Activated T-cell treated with anti-CD3 and anti-CD28 coated beads, Interleukin-2, amount 50 U/mL, for 4 hours (primary cell): ENCODE measurements at regions not wholly inside any gene's neighbourhood (a gene's known extent, or its start where the extent isn't known, plus 50 kb on each side); places are given as distances from the start of the nearest gene placed in this dataset.
"Not testable (repeated sequence)": the region's sequence is repeated elsewhere in the genome, so short reads cannot be mapped to it uniquely, and the experiment has no call there.

Source experiments
- ATAC-seq, 2 donors: fragments of 200-7000 bp; cut with Tn5 transposase; one replicate each; pipeline ENCODE4 v1.10.0; 2021
- DNase-seq: peaks from one replicate; pipeline ENCODE4 v3.0.0-alpha.2; 2020
- H3K27me3 Mint-ChIP-seq: one replicate; pipeline ENCODE4 v1.8.0; 2021; ENCODE audit warnings: low read depth, mixed read lengths
- H3K36me3 Mint-ChIP-seq: one replicate; pipeline ENCODE4 v1.8.0; 2022; ENCODE audit warnings: mixed read lengths; ENCODE audit not compliant: insufficient read depth
- H3K4me1 Mint-ChIP-seq: one replicate; pipeline ENCODE4 v1.8.0; 2021; ENCODE audit warnings: low read depth, mixed read lengths
- H3K4me3 Mint-ChIP-seq: one replicate; pipeline ENCODE4 v1.8.0; 2021; ENCODE audit warnings: mild to moderate bottlenecking, moderate library complexity, mixed read lengths
- H3K9me3 Mint-ChIP-seq: one replicate; pipeline ENCODE4 v1.8.0; 2021; ENCODE audit warnings: mixed read lengths

DNA sequence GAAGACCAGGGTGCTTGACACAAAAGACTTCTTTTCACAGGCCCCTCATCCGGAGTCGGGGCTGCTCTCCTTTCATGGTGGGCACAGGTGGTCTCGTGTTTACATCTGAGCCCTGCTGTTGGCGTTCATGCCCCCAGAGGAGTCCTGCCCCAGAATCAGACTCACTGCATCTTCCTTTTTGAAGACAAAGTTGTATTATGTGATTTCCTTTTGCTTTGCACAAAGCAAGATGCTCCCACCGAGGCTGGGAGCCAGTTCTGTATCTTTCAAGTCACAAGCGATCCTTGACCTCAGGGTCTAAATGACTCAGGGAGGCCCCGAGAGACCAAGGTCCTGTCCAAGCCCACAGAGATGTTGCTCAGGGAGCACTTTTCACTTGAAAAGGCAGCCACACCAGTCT lies 330.5 kb downstream of the THBS2 start:
- Mint-ChIP-seq H3K9me3 (no peaks in the 10 kb centered on the region), H3K4me3 (no peak overlapping the region), H3K27me3 (no peaks in the 10 kb centered on the region), H3K36me3 (no peaks in the 10 kb centered on the region), H3K4me1 (no peaks in the 10 kb centered on the region)
- ATAC-seq: no peak
- no peak for DNase-seq

- DNase-seq (no peak), ATAC-seq (no peak)
- Mint-ChIP-seq H3K9me3 (no peaks in the 10 kb centered on the region), H3K4me1 (no peaks in the 10 kb centered on the region), H3K4me3 (no peak overlapping the region), H3K36me3 (no peaks in the 10 kb centered on the region), H3K27me3 (no peaks in the 10 kb centered on the region)
Observed at GRCh38 chr6:168922436-168922835, 331.2 kb downstream of the THBS2 start.

- Mint-ChIP-seq H3K27me3 (no peaks in the 10 kb centered on the region), H3K4me1 (no peaks in the 10 kb centered on the region), H3K4me3 (no peak overlapping the region), H3K36me3 (no peaks in the 10 kb centered on the region), H3K9me3 (no peaks in the 10 kb centered on the region)
- ATAC-seq: no peak
- DNase-seq: no peak
Observed at GRCh38 chr6:168920289-168920688, 333.4 kb downstream of the THBS2 start.

DNA sequence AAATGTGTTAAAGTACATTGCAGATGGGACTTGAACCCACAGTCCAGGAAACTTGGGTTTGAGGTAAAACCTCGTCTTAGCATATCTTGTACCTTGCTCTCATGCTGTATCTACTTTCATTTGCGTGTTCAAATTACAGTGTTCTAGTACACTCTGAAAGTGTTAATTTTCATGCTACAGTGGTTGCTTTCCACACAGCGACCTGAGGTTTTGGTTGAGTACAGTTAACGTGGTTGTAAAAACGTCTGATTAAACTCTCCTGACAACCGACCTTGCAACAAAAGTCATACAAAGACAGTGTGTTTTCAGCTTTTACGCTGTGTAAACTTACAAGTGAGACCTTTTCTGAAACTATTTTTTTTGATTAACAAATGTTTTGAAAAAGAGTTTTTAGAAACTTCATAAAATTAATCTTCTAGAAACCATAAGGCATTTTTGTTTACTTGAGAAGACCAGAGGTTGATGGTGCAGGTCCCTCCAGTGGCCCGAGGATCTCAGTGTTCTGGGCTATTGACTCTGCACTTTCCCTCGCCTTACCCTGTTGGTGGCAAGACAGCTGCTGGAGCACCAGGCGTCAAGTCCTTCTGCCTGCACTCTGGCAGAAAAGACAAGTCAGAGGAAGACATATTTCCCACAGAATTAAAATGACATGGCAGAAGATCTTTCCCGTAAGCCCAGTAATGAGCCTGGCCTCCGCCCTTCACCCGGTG lies 334.0 kb downstream of the THBS2 start:
- no peaks in the 10 kb centered on the region for H3K36me3 Mint-ChIP-seq
- H3K9me3 Mint-ChIP-seq: no peaks in the 10 kb centered on the region
- H3K4me3 Mint-ChIP-seq: no peak overlapping the region
- DNase-seq (no peak), ATAC-seq (no peak)
- H3K4me1 Mint-ChIP-seq: no peaks in the 10 kb centered on the region
- no peaks in the 10 kb centered on the region for H3K27me3 Mint-ChIP-seq

GRCh38 chr6:168916576-168917211 lies 337.0 kb downstream of the THBS2 start:
- H3K27me3 Mint-ChIP-seq: no peaks in the 10 kb centered on the region
- no peaks in the 10 kb centered on the region for H3K4me1 Mint-ChIP-seq
- H3K36me3 Mint-ChIP-seq: no peaks in the 10 kb centered on the region
- no peak overlapping the region for H3K4me3 Mint-ChIP-seq
- H3K9me3 Mint-ChIP-seq: no peaks in the 10 kb centered on the region
- no peak for ATAC-seq
- no peak for DNase-seq

DNA sequence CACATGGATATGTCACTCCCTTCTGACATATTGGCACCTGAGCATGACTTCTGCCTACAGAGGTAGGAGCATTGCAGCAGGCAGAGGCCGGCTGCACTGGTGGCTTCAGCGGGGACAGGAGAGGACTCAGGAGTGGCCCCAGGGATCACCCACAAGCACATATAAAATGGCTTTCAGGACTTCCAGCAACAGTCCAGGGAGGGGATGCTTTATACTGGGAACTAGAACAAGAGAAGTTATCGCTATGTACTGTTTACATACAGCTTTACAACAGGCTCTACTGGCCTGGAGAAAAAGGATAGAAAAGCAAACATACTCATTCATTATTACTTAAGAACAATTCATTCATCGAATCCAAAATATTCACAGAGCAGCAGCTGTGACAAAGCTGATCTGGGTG lies 337.8 kb downstream of the THBS2 start:
- no peaks in the 10 kb centered on the region for H3K4me1 Mint-ChIP-seq
- ATAC-seq: no peak

DNA sequence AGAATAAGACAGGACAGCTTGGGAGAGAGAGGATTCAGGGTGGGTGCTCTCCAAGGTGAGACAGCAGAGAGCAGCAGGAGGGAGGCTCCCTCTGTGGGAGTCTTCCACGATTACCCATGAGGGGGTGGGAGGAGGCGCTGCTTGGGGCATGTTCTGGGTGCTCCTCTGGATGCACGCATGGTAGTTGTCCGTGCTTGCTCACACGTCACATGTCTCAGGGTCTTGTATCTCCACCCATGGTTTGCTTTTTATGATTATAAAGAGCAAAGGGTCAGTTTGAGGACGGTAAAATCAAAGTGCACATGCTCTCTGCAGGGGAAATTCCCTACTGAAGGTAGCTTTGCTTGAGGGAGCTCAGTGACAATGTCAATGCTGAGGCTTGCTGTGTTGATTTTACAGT lies 338.4 kb downstream of the THBS2 start:
- no peaks in the 10 kb centered on the region for H3K27me3 Mint-ChIP-seq
- H3K36me3 Mint-ChIP-seq: no peaks in the 10 kb centered on the region
- no peaks in the 10 kb centered on the region for H3K9me3 Mint-ChIP-seq
- no peak overlapping the region for H3K4me3 Mint-ChIP-seq
- no peak for ATAC-seq
- no peak for DNase-seq
- no peaks in the 10 kb centered on the region for H3K4me1 Mint-ChIP-seq

More for the DNA sequence above, 337.8 kb downstream of the THBS2 start:
- Mint-ChIP-seq H3K4me3 (no peak overlapping the region), H3K9me3 (no peaks in the 10 kb centered on the region), H3K27me3 (no peaks in the 10 kb centered on the region), H3K36me3 (no peaks in the 10 kb centered on the region)
- no peak for DNase-seq

- no peak for DNase-seq
- no peak for ATAC-seq
- H3K4me3 Mint-ChIP-seq: no peak overlapping the region
- H3K36me3 Mint-ChIP-seq: no peaks in the 10 kb centered on the region
- H3K4me1 Mint-ChIP-seq: no peaks in the 10 kb centered on the region
- no peaks in the 10 kb centered on the region for H3K9me3 Mint-ChIP-seq
- H3K27me3 Mint-ChIP-seq: no peaks in the 10 kb centered on the region
Observed at GRCh38 chr6:168913866-168914469, 339.7 kb downstream of the THBS2 start.

- H3K9me3 Mint-ChIP-seq, H3K36me3 Mint-ChIP-seq, H3K4me1 Mint-ChIP-seq, H3K27me3 Mint-ChIP-seq, H3K4me3 Mint-ChIP-seq, DNase-seq, ATAC-seq: not testable (repeated sequence)
Observed at GRCh38 chr6:168913231-168913865, 340.3 kb downstream of the THBS2 start.

DNA sequence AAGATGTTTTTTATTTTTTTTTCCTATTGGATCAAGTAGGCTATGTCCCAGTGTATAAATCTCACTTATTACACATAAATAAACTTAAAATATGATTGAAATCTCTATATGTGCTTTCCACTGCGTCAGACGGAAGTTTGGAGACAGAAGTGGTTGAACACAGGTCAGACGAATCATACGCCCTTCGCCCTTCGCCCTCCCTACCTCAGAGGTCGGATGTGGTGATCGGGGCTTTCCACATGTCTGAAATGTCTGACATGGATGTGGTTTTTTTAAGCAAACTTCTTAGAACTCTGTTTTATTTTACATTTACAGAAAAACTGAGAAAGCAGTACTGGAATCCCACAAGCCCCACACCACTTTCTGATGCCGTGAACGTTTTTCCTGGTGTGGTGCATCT lies 344.4 kb downstream of the THBS2 start:
- H3K36me3 Mint-ChIP-seq: no peaks in the 10 kb centered on the region
- no peak for DNase-seq

DNA sequence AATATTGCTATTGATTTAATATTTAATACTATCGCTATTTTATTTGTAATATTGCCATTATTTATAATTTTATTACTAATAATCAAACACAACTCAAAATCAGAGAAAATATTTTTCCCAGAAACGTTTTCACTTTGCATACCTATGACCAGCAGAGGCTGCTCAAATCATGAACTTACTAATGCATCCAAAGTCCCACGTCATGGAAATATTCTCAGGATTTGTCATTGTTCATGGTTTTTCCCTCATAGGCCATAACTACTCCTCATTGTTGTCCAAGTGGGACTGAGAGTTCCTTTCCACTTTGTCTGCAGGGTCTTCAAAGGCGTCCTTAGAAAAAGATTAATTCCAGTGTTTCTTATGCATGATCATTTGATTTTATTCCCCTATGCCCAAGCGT lies 344.8 kb downstream of the THBS2 start:
- H3K4me1 Mint-ChIP-seq: peaks cover 4% of the 10 kb centered on the region
- no peak overlapping the region for H3K4me3 Mint-ChIP-seq
- no peaks in the 10 kb centered on the region for H3K9me3 Mint-ChIP-seq
- no peaks in the 10 kb centered on the region for H3K36me3 Mint-ChIP-seq
- H3K27me3 Mint-ChIP-seq: no peaks in the 10 kb centered on the region
- ATAC-seq (no peak), DNase-seq (no peak)

More for the DNA sequence above, 344.4 kb downstream of the THBS2 start:
- Mint-ChIP-seq H3K27me3 (no peaks in the 10 kb centered on the region), H3K4me1 (peaks cover 4% of the 10 kb centered on the region), H3K9me3 (no peaks in the 10 kb centered on the region), H3K4me3 (no peak overlapping the region)
- no peak for ATAC-seq

DNA sequence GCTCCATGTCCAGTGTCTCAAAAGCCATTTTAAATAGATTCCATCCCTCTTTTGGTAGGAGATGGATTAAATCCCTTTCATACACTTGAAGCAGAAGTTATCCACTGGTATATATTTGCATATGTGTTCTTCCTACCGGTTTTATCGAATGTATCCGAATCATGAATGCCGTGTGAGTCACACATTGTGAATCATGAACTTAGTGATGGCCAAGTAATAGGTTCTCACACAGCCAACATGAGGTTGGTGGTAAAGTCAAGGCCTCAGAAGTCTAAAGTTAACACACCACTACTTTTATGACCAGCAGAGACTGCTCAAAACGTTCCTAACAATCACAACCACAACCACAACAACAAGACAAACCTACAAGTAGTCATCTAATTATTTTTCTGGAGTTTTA lies 345.5 kb downstream of the THBS2 start:
- H3K9me3 Mint-ChIP-seq: no peaks in the 10 kb centered on the region
- DNase-seq: no peak
- H3K4me1 Mint-ChIP-seq: peaks cover 4% of the 10 kb centered on the region
- H3K4me3 Mint-ChIP-seq: no peak overlapping the region
- ATAC-seq: no peak
- H3K36me3 Mint-ChIP-seq: no peaks in the 10 kb centered on the region
- no peaks in the 10 kb centered on the region for H3K27me3 Mint-ChIP-seq

- ATAC-seq: no peak
- Mint-ChIP-seq H3K36me3 (no peaks in the 10 kb centered on the region), H3K4me3 (no peak overlapping the region), H3K4me1 (peaks cover 4% of the 10 kb centered on the region), H3K27me3 (no peaks in the 10 kb centered on the region), H3K9me3 (no peaks in the 10 kb centered on the region)
- no peak for DNase-seq
Observed at GRCh38 chr6:168906391-168906790, 347.3 kb downstream of the THBS2 start.

DNA sequence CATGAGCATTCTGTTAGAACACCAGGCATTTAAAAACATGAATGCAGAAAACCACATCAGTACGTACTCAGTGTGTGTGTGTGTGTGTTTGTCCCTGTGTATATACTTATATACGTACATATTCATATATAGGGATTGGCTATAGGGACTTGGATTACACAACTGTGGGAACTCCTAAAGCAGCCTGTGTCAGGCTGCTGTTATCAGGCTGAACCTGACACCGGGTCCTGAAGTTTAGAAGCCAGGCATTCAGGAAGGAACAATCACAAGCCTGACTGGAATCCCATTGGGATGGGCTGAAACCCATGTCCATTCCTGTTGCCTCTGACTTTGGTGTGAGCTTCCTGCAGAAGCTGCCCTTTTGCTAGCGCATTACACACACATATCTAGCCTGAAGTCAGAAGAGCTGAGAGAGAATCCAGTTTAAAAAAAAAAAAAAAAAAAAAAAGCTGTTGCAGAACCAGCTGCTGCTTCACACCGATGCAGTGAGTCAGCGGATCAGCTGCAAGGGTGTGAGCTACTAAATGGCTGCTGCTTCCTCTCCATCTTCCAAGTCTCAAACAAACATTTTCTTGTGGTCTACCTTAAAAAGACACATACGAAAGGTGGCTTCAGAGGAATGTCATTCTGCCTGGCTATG lies 348.1 kb downstream of the THBS2 start:
- H3K4me1 Mint-ChIP-seq: peaks cover 4% of the 10 kb centered on the region
- ATAC-seq: peak; percentile 37 to 41
- H3K9me3 Mint-ChIP-seq: no peaks in the 10 kb centered on the region
- H3K27me3 Mint-ChIP-seq: no peaks in the 10 kb centered on the region
- H3K36me3 Mint-ChIP-seq: no peaks in the 10 kb centered on the region
- H3K4me3 Mint-ChIP-seq: no peak overlapping the region
- no peak for DNase-seq
